ENCODE measurements at regions not wholly inside any gene's neighbourhood (a gene's known extent, or its start where the extent isn't known, plus 50 kb on each side); places are given as distances from the start of the nearest gene placed in this dataset.
"Not testable (repeated sequence)": the region's sequence is repeated elsewhere in the genome, so short reads cannot be mapped to it uniquely, and the experiment has no call there.

DNA sequence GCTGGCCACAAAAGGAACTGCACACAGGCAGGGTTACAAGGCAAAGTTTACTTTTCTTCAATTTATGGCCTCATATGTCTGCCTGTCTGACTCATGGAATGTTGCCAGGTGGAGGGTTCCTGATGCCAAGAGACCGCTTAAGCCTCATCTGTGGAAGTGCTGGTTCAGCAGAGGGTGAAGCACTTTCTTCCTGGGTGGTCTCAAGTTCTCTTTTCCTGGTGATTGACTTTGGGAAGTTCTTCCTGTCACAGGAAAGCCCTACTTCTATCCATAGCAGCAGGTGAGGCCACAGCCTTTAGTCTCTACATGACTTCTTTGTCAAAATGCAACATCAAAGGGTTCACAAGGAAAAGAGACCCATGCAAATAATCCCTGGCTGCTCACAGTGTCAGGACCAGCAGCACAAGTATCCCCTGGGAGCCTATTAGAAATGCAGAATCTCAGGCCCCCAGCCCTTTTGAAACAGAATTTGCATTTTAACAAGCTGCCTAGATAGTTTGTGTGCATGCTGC lies 81.4 kb upstream of the IGFBP7 start:
- Mint-ChIP-seq H3K27me3 (peaks cover 18% of the 10 kb centered on the region), H3K4me1 (no peaks in the 10 kb centered on the region), H3K4me3 (no peak overlapping the region), H3K9me3 (no peaks in the 10 kb centered on the region), H3K27ac (no peak overlapping the region), H3K36me3 (ENCODE audit: low read depth) (no peaks in the 10 kb centered on the region)
- DNase-seq, result no peak
- ATAC-seq, result no peak

DNA sequence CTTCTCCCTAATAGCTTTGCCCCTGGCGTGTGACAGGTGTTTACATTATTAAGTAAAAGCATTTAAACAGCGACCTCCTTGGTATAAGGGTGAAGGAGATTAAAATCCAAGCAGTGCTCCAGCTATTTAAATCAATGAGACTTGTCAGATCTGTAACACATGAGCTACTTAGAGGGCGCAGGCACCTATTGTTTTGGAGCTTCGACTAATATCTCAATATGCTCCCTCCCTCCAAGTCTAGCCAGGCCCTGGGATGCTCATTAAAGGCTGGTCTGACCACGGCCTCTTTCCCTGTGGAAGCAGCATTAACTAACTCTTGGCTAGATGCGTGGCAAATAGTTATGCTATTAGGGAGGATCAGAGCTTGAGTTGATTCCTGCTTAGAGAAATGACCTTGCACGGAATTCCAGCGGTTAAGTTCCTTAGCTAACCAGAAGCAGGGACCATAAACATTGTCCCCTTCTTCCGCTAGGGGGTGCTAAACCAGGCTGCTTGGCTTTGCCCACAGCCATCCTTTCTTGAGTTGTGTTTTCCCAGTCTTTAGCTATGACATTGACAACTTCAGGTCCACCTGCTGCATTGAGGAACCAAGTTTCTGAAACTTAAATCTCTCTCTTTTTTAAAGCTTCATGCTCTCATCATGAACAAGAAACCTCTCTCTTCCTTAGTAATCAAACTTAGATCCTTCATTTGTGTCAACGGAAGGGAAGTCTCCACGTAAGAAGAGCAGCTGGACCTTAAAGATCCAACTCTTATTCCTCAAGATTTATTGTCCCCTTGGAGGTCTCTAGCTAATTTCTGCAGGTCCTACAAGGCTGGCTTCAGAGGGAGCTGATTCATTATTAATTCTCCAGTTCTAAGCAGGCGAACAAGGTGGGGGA lies 80.7 kb upstream of the IGFBP7 start:
- Mint-ChIP-seq H3K27ac (no peak overlapping the region), H3K9me3 (no peaks in the 10 kb centered on the region), H3K36me3 (ENCODE audit: low read depth) (no peaks in the 10 kb centered on the region), H3K27me3 (peaks cover 17% of the 10 kb centered on the region), H3K4me1 (no peaks in the 10 kb centered on the region), H3K4me3 (no peak overlapping the region)
- ATAC-seq, result no peak
- DNase-seq, result peak; percentile 36

DNA sequence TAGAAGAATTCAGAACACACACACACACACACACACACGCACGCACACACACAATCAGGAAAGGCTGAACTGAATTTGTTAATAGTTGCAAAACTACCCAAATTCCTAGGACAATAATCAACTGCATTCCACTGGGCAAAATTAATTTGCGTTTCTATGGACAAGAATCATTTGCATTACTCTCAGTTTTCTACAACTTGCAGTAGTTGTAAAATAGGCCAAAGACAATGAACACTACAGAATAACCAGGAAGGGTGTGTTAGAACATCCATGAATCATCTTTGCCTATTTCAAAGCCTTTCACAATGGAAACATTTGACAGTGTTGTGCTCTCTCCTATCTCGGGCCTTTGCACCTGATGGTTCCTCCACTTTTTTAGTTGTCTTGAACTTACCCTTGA lies 77.1 kb upstream of the IGFBP7 start:
- no peaks in the 10 kb centered on the region for H3K4me1 Mint-ChIP-seq
- H3K36me3 Mint-ChIP-seq (ENCODE audit: low read depth), result no peaks in the 10 kb centered on the region
- ATAC-seq (no peak), DNase-seq (no peak)
- H3K9me3 Mint-ChIP-seq, result no peaks in the 10 kb centered on the region
- no peaks in the 10 kb centered on the region for H3K27me3 Mint-ChIP-seq
- H3K27ac Mint-ChIP-seq, result no peak overlapping the region
- H3K4me3 Mint-ChIP-seq, result no peak overlapping the region

DNA sequence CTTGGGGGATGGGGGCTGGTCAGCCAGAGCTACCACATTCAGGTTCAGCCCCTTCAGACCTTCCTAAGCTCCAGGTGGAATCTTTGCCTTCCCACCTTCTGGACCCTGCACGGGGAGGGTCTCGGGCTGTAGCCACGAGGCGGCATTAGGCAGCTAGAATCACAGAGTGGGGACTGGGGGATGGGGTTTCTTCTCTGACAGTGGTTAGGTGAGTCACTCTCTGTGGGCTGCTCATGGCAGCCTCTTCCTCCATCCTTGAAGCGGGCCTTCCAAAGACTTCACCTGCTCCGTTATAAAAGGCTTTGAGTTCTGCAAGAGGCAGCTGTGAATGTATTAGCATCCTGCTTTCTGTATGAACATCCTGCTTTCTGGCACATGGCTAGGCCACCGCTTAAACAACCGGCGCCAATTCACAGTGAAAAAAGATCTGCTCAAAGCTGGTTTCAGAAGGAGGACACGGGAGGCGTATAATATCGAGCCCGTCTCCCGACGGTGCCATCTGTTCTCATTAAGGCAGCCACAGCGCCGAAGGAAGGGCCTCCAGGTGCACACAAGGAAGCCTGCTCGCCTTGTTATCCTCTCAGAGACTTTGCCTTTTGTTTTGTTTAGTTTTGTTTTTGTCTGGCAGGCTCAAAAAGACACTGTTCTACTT lies 74.3 kb upstream of the IGFBP7 start:
- peaks cover 4% of the 10 kb centered on the region for H3K27me3 Mint-ChIP-seq
- DNase-seq (no peak), ATAC-seq (no peak)
- no peak overlapping the region for H3K4me3 Mint-ChIP-seq
- H3K4me1 Mint-ChIP-seq, result no peaks in the 10 kb centered on the region
- no peaks in the 10 kb centered on the region for H3K9me3 Mint-ChIP-seq
- no peak overlapping the region for H3K27ac Mint-ChIP-seq
- no peaks in the 10 kb centered on the region for H3K36me3 Mint-ChIP-seq (ENCODE audit: low read depth)

DNA sequence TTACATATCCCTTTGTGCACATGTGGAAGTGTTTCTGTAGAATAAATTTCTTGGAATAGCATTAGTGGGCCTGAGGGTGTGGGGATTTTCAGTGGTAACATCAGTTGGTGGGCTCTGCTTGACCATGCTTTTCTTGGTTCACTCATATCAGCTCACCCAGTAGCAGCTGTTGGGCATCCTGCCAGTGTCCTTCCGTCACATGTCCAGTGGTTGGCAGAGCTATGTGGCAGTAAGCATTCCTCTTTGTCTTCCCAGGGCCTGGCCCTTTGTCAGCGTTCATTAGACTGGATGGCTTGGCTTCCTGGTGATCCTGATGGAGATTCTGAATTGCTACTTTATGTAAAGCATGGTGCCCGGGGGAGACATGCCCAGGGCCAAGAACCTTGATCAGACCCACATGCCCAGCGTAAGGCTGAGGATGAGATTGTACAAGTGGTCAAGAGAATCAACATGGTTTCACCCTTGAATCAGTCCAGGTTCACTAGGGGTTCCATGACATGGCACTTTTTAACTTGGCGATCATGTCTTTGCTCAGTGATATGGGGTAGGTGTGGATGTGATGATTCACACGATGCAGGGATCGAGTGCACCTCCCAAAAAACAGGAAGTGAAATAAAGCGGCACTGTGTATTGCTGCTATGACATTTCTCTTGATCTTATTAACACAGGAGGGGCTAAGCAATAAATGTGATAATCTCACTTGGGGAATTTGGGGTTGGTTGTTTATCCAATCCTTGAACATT lies 72.1 kb upstream of the IGFBP7 start:
- H3K9me3 Mint-ChIP-seq, result no peaks in the 10 kb centered on the region
- DNase-seq, result no peak
- H3K4me3 Mint-ChIP-seq, result no peak overlapping the region
- H3K36me3 Mint-ChIP-seq (ENCODE audit: low read depth), result no peaks in the 10 kb centered on the region
- no peaks in the 10 kb centered on the region for H3K4me1 Mint-ChIP-seq
- no peak overlapping the region for H3K27ac Mint-ChIP-seq
- ATAC-seq, result no peak
- H3K27me3 Mint-ChIP-seq, result peaks cover 4% of the 10 kb centered on the region

DNA sequence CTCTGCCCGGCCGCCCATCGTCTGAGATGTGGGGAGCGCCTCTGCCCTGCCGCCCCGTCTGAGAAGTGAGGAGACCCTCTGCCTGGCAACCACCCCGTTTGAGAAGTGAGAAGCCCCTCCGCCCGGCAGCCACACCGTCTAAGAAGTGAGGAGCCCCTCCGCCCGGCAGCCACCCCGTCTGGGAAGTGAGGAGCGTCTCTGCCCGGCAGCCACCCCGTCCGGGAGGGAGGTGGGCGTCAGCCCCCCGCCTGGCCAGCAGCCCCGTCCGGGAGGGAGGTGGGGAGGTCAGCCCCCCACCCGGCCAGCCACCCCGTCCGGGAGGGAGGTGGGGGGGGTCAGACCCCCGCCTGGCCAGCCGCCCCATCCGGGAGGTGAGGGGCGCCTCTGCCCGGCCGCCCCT lies 63.0 kb upstream of the IGFBP7 start:
- H3K4me3 Mint-ChIP-seq; DNase-seq; H3K9me3 Mint-ChIP-seq; H3K36me3 Mint-ChIP-seq (ENCODE audit: low read depth); H3K27ac Mint-ChIP-seq; ATAC-seq; H3K27me3 Mint-ChIP-seq; H3K4me1 Mint-ChIP-seq: not testable (repeated sequence)

DNA sequence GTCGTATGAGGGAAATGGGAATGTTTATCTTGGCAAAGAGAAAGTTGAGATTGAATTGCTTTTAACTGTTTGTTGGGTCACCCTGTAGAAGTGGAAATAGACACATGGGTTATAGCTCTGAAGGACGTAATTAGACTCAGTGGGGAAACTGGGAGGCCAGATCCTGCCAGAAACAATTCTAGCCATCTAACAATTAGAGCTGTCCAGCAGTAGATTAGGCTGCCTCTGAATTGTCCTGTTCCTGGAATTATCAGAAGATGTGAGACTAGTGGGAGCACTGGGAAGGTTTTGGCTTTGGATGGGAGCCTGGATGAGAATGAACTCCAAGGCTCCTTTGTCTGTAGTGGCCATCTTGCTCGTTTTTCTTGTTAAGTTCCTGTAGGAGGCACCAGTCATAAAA lies 61.9 kb upstream of the IGFBP7 start:
- ATAC-seq, result no peak
- Mint-ChIP-seq H3K4me3 (no peak overlapping the region), H3K27ac (no peak overlapping the region), H3K36me3 (ENCODE audit: low read depth) (no peaks in the 10 kb centered on the region), H3K9me3 (no peaks in the 10 kb centered on the region), H3K4me1 (no peaks in the 10 kb centered on the region), H3K27me3 (peaks cover 3% of the 10 kb centered on the region)
- no peak for DNase-seq

DNA sequence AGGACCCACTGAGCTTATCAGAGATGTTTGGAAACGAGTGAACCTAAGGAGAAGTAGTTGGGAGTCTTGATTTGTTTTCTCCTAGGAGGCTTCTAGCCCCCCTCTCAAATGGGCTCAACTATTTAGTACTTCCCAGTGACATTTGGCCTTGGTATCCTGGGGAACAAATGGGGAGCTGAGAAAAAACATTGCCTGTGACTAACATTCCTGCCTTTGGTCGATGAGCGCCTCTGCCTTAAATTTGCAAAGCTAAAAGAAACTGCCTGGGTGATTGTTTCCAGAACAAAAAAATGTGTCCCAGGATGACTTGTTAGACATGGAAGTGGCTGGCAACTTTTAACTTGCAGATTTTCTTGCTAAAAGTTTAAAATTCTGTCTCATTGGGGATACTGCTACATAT lies 58.8 kb upstream of the IGFBP7 start:
- no peak for ATAC-seq
- H3K9me3 Mint-ChIP-seq, result no peaks in the 10 kb centered on the region
- H3K4me1 Mint-ChIP-seq, result peaks cover 2% of the 10 kb centered on the region
- no peak overlapping the region for H3K27ac Mint-ChIP-seq
- no peaks in the 10 kb centered on the region for H3K36me3 Mint-ChIP-seq (ENCODE audit: low read depth)
- H3K27me3 Mint-ChIP-seq, result peaks cover 14% of the 10 kb centered on the region
- DNase-seq, result no peak
- H3K4me3 Mint-ChIP-seq, result no peak overlapping the region

DNA sequence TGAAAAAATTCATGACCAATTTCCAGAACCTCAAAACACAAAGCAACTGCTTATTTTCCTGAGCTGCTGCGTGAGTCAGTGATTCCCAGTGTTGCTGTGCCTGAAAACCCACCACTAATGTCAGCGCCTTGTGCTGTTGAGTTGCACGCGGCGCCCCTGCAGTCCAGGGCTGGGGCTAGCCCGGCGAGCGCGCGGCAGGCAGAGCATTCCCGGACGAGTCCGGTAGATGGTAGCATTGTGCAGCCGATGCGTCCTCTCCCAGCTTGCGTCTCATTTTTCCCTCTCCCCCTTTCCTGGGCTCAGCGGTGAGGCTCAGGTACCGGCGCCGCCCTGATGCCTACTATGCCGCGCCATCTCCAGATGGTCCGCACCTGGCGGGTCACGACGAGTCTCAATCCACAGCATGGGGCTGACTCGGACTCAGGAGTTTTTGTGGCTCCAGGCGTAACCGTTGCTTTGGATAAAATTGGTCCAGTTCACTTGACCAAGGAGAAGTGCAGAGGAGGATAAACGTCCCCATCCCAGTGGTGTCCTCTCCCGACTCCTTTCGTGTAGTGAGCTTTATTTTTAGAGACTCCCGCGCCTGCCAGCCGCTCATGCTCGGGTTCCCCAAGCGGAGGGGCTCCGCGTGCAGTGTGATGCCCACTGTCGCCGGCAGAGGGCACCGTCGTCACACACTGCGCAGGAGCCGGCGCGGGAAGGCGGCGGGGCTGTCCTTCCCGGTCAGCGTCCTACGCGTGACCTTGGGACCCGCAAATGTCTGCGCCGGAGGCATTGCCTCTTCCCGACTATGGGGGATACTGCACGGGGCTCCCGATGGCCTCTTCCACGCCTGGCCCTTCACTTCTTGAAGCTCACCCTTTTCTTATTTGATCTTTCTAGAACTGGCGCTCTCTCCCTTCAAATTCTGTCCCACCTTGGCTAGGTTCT lies 53.6 kb upstream of the IGFBP7 start:
- peaks cover 17% of the 10 kb centered on the region for H3K27me3 Mint-ChIP-seq
- peak; percentile 93 for ATAC-seq
- H3K27ac Mint-ChIP-seq, result peak overlapping the region; percentile 11
- H3K4me3 Mint-ChIP-seq, result peak overlapping the region; percentile 78
- peak; percentile 82 for DNase-seq
- H3K9me3 Mint-ChIP-seq, result no peaks in the 10 kb centered on the region
- H3K4me1 Mint-ChIP-seq, result peaks cover 9% of the 10 kb centered on the region
- no peaks in the 10 kb centered on the region for H3K36me3 Mint-ChIP-seq (ENCODE audit: low read depth)

DNA sequence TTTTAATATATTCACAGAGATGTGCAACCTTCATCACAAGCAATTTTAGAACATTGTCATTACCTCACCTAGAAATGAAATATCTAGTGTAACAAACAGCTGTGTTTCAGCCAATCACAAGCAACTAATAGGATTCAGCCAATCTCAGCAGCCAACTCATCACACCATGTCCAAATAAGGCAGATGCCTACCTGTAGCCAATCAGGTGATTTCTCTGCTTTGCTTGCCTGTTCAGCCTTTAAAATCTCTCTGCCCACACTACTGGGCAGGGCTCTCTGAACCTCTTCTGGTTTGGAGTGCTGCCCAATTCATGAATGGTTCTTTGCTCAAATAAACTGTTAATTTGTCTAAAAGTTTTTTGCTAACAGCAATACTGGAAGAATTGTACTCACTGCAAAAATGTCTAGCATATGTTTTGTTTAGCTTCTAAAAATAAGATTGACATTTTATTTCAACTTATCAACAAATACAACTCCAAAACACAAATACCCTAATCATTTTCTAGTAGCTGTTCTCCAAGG lies 52.4 kb upstream of the IGFBP7 start:
- Mint-ChIP-seq H3K27me3 (peaks cover 14% of the 10 kb centered on the region), H3K27ac (no peak overlapping the region), H3K36me3 (ENCODE audit: low read depth) (no peaks in the 10 kb centered on the region), H3K4me1 (peaks cover 9% of the 10 kb centered on the region), H3K9me3 (no peaks in the 10 kb centered on the region), H3K4me3 (no peak overlapping the region)
- ATAC-seq, result no peak
- no peak for DNase-seq

Data from activated naive CD8-positive, alpha-beta T cell treated with anti-CD3 and anti-CD28 coated beads, Interleukin-2, amount 50 U/mL, for 24 hours (primary cell).